Left ventricle myocardium inferior (tissue), 1 donor: ENCODE measurements at regions not wholly inside any gene's neighbourhood (a gene's known extent, or its start where the extent isn't known, plus 50 kb on each side); places are given as distances from the start of the nearest gene placed in this dataset.
"Not testable (repeated sequence)": the region's sequence is repeated elsewhere in the genome, so short reads cannot be mapped to it uniquely, and the experiment has no call there.

Source experiments
- DNase-seq: peaks from one replicate; pipeline ENCODE4 v3.0.0-alpha.2; 2020
- H3K27ac ChIP-seq: fragments of 200-600 bp; replicated peaks from 2 replicates; pipeline ENCODE4 v1.8.0; 2021
- H3K27me3 ChIP-seq: fragments of 200-600 bp; 2 replicates; pipeline ENCODE4 v1.8.0; 2021; ENCODE audit warnings: low read depth
- H3K36me3 ChIP-seq: fragments of 200-600 bp; 2 replicates; pipeline ENCODE4 v1.8.0; 2021
- H3K4me1 ChIP-seq: fragments of 200-600 bp; 2 replicates; pipeline ENCODE4 v1.8.0; 2021
- H3K4me3 ChIP-seq: fragments of 200-600 bp; 2 replicates; pipeline ENCODE4 v1.8.0; 2021; ENCODE audit warnings: mild to moderate bottlenecking, moderate library complexity
- H3K9me3 ChIP-seq: fragments of 200-600 bp; replicated peaks from 2 replicates; pipeline ENCODE4 v1.8.0; 2021
- CTCF ChIP-seq: fragments of 200-600 bp; IDR thresholded peaks from 2 replicates; pipeline ENCODE4 v1.8.0; 2021; ENCODE audit warnings: antibody characterized with exemption, mild to moderate bottlenecking, borderline replicate concordance
- intact Hi-C: fragments of 100-400 bp; cut with micrococcal nuclease; formaldehyde crosslinking; loops from one replicate; pipeline ENCODE4 v1.11.0; 2022
- donor health status: DM: no; HTN: yes; CAD: no; lungs with severe emphysema.

- Histone ChIP-seq H3K4me1 (no peaks in the 10 kb centered on the region), H3K27ac (no peak overlapping the region), H3K9me3 (no peaks in the 10 kb centered on the region), H3K4me3 (no peak overlapping the region), H3K27me3 (no peaks in the 10 kb centered on the region), H3K36me3 (no peaks in the 10 kb centered on the region)
- intact Hi-C loops, result no loop called here
- no peak for DNase-seq
- TF ChIP-seq CTCF, result no peak
Observed at GRCh38 chr9:3647652-3648051, 121.9 kb upstream of the RFX3 start.

- Histone ChIP-seq H3K36me3 (no peaks in the 10 kb centered on the region), H3K4me3 (no peak overlapping the region), H3K27me3 (no peaks in the 10 kb centered on the region), H3K27ac (no peak overlapping the region), H3K9me3 (no peaks in the 10 kb centered on the region), H3K4me1 (no peaks in the 10 kb centered on the region)
- intact Hi-C loops, result no loop called here
- no peak for DNase-seq
- TF ChIP-seq CTCF, result no peak
Observed at GRCh38 chr9:3646226-3646625, 120.4 kb upstream of the RFX3 start.

DNA sequence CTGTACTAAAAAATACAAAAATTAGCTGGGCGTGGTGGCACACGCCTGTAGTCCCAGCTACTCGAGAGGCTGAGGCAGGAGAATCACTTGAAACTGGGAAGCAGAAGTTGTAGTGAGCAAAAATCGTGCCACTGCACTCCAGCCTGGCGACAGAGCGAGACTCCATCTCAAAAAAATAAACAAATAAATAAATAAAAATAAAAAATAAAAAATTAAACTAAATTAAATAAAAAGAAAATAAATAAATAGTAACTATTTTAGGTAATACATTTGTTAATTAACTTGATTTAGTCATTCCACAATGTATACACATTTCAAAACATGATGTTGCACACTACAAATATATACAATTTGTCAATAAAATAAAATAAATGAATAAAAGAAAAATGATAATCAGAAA is 116.3 kb upstream of the RFX3 start:
- H3K9me3 ChIP-seq, H3K27me3 ChIP-seq, DNase-seq, H3K4me1 ChIP-seq, intact Hi-C loops, H3K4me3 ChIP-seq, H3K36me3 ChIP-seq, H3K27ac ChIP-seq: not testable (repeated sequence)

DNA sequence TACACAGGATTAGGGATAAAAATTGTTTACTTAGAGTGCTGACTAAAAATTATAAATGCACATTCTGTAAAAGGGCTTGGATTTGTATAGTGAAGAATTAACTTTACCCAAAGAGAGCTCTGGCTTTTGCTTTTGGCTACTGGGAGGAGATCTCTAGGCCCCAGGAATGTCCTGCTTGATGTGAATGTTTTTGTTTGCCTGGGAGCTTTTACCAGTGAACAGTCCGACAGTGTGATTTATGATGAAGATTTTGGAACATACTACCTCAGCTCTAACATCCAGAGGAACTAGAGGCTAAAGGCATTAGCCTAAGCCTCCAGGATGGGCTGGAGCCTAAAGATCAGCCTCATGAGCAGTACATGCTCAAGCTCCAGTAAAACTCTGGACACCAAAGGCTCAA is 103.7 kb upstream of the RFX3 start:
- H3K27me3 ChIP-seq, result no peaks in the 10 kb centered on the region
- no peak overlapping the region for H3K27ac ChIP-seq
- no peaks in the 10 kb centered on the region for H3K4me1 ChIP-seq
- intact Hi-C loops, result no loop called here
- no peak for DNase-seq
- H3K4me3 ChIP-seq, result no peak overlapping the region
- no peak for TF ChIP-seq CTCF
- H3K9me3 ChIP-seq, result peaks cover 15% of the 10 kb centered on the region
- H3K36me3 ChIP-seq, result no peaks in the 10 kb centered on the region

DNA sequence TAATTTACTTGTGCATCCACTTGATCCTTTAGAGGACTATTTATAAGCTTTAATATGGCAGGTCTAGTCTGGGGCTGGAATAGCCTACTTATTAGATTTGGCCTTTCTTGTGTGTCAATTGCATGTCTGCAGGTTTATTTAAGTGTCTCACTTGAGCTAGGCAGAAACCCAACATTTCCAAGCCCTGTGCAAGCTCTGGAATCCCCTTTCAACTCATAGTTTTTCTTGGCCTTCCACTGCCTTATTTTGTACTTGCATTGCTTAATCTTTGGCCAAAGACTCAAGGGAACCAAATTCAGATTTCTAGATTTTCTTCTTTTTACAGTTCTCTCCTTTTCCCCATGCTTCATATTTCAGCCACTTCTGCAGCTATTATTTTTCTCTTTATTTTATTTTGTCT is 102.4 kb upstream of the RFX3 start:
- Histone ChIP-seq H3K9me3 (peaks cover 15% of the 10 kb centered on the region), H3K27ac (no peak overlapping the region), H3K36me3 (no peaks in the 10 kb centered on the region), H3K4me1 (no peaks in the 10 kb centered on the region), H3K4me3 (no peak overlapping the region), H3K27me3 (no peaks in the 10 kb centered on the region)
- DNase-seq, result no peak
- TF ChIP-seq CTCF, result no peak
- intact Hi-C loops, result no loop called here

- Histone ChIP-seq H3K4me3 (no peak overlapping the region), H3K4me1 (no peaks in the 10 kb centered on the region), H3K9me3 (peaks cover 7% of the 10 kb centered on the region), H3K36me3 (no peaks in the 10 kb centered on the region), H3K27me3 (no peaks in the 10 kb centered on the region), H3K27ac (no peak overlapping the region)
- intact Hi-C loops, result no loop called here
- no peak for TF ChIP-seq CTCF
- no peak for DNase-seq
Observed at GRCh38 chr9:3608011-3608410, 82.2 kb upstream of the RFX3 start.
